DND-41 (cell line): ENCODE measurements at regions not wholly inside any gene's neighbourhood (a gene's known extent, or its start where the extent isn't known, plus 50 kb on each side); places are given as distances from the start of the nearest gene placed in this dataset.
"Not testable (repeated sequence)": the region's sequence is repeated elsewhere in the genome, so short reads cannot be mapped to it uniquely, and the experiment has no call there.

Source experiments
- ATAC-seq: fragments of 200-7000 bp; cut with Tn5 transposase; 3 replicates; pipeline ENCODE4 v1.9.1; 2021; ENCODE audit warnings: low read depth; ENCODE audit not compliant: insufficient read depth
- DNase-seq: peaks from one replicate; pipeline ENCODE4 v3.0.0-alpha.2; 2020
- H2AFZ ChIP-seq: 2 replicates; pipeline ENCODE4 v1.6.0; 2012; ENCODE audit warnings: low read depth, low read length
- H3K27ac ChIP-seq: 2 replicates; pipeline ENCODE4 v1.5.1; 2012; ENCODE audit warnings: low read length, inconsistent platforms
- H3K27me3 ChIP-seq: fragments of 200-600 bp; sonication (generic); 2 replicates; pipeline ENCODE4 v1.6.0; 2012; ENCODE audit warnings: low read length, mild to moderate bottlenecking, inconsistent platforms; ENCODE audit not compliant: insufficient read depth, poor library complexity
- H3K36me3 ChIP-seq: 2 replicates; pipeline ENCODE4 v1.5.1; 2012; ENCODE audit warnings: low read length, inconsistent platforms; ENCODE audit not compliant: insufficient read depth
- H3K4me1 ChIP-seq: 2 replicates; pipeline ENCODE4 v1.5.1; 2012; ENCODE audit warnings: mild to moderate bottlenecking, low read length; ENCODE audit not compliant: insufficient read depth
- H3K4me2 ChIP-seq: 2 replicates; pipeline ENCODE4 v1.6.0; 2012; ENCODE audit warnings: mild to moderate bottlenecking, moderate library complexity, low read length, inconsistent platforms; ENCODE audit not compliant: insufficient read depth
- H3K4me3 ChIP-seq, 2 experiments: fragments of 200-600 bp in 1 of 2; shearing (Covaris generic) in 1 of 2; 2 replicates each; pipeline ENCODE4 v1.5.1; 2012 to 2016; ENCODE audit warnings: inconsistent platforms in 2 of 2, low read length in 2 of 2, mild to moderate bottlenecking in 2 of 2, low read depth in 1 of 2, moderate library complexity in 1 of 2
- H3K79me2 ChIP-seq: 2 replicates; pipeline ENCODE4 v1.6.0; 2012; ENCODE audit warnings: low read length, inconsistent platforms; ENCODE audit not compliant: insufficient read depth
- H3K9ac ChIP-seq: 2 replicates; pipeline ENCODE4 v1.6.0; 2012; ENCODE audit warnings: low read depth, mild to moderate bottlenecking, inconsistent platforms, low read length, moderate library complexity
- H3K9me3 ChIP-seq: 2 replicates; pipeline ENCODE4 v1.5.1; 2012; ENCODE audit warnings: low read length, moderate library complexity, mild to moderate bottlenecking, inconsistent platforms; ENCODE audit not compliant: insufficient read depth, severe bottlenecking
- H4K20me1 ChIP-seq: 2 replicates; pipeline ENCODE4 v1.6.0; 2012; ENCODE audit warnings: low read length; ENCODE audit not compliant: insufficient read depth
- EZH2 ChIP-seq: IDR thresholded peaks from 3 replicates; pipeline ENCODE4 v1.6.1; 2012; ENCODE audit warnings: borderline replicate concordance, low read depth, mild to moderate bottlenecking, moderate library complexity, low read length, inconsistent platforms; ENCODE audit not compliant: severe bottlenecking
- TF ChIP-seq, protein P1 (sequence below): IDR thresholded peaks from 2 replicates; pipeline ENCODE4 v1.5.1; 2012; ENCODE audit warnings: borderline replicate concordance, low read length, moderate library complexity, mild to moderate bottlenecking; ENCODE audit not compliant: poor library complexity, severe bottlenecking; ENCODE audit errors: extremely low read depth

DNA sequence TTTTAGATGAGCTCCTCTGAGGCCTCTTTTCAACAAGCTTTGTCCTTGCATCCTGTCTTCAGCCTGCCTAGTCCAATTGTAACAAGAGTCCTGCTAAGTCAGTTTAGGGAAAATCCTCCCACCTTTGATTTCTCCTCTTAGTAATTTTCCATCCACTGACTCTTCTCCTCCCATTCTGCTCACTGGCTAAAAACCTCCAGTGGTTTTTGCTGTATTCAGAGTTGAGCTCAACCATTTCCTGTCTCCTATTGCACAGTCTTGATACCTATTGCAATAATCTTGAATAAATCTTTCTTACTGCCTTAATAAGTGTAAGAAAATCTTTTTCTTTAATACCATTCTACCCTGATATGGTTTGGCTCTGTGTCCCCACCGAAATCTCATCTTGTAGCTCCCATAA, 117.8 kb upstream of the ENPP6 start:
- H3K9me3 ChIP-seq = no peaks in the 10 kb centered on the region

DNA sequence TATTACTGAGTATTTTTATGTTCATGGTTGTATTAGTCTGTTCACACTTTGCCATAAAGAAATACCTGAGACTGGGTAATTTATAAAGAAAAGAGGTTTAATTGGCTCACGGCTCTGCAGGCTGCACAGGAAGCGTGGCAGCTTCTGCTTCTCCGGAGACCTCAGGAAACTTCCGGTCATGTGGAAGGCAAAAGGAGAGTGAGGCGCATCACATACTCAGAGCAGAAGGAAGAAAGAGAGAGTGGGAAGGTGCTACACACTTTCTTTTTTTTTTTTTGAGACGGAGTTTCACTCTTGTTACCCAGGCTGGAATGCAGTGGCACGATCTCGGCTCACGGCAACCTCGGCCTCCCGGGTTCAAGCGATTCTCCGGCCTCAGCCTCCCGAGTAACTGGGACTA, 115.8 kb upstream of the ENPP6 start:
- H4K20me1 ChIP-seq, DNase-seq, H3K4me2 ChIP-seq, H3K9me3 ChIP-seq, H3K27ac ChIP-seq, H3K4me1 ChIP-seq, ATAC-seq, H3K9ac ChIP-seq, H3K79me2 ChIP-seq, H3K4me3 ChIP-seq, H3K27me3 ChIP-seq, H2AFZ ChIP-seq, H3K36me3 ChIP-seq: not testable (repeated sequence)

More for the DNA sequence above, 117.8 kb upstream of the ENPP6 start:
- no peak overlapping the region for H2AFZ ChIP-seq
- H3K79me2 ChIP-seq = no peaks in the 10 kb centered on the region
- H3K4me2 ChIP-seq = no peak overlapping the region
- peak; percentile 65; the same call in 2 of the 3 replicates for ATAC-seq
- no peak for TF ChIP-seq EZH2
- H3K36me3 ChIP-seq = no peaks in the 10 kb centered on the region
- no peak overlapping the region for H3K9ac ChIP-seq
- no peaks in the 10 kb centered on the region for H4K20me1 ChIP-seq
- H3K4me3 ChIP-seq = no peak overlapping the region
- no peak for DNase-seq
- no peaks in the 10 kb centered on the region for H3K4me1 ChIP-seq
- no peak overlapping the region for H3K27ac ChIP-seq
- H3K27me3 ChIP-seq = no peaks in the 10 kb centered on the region

DNA sequence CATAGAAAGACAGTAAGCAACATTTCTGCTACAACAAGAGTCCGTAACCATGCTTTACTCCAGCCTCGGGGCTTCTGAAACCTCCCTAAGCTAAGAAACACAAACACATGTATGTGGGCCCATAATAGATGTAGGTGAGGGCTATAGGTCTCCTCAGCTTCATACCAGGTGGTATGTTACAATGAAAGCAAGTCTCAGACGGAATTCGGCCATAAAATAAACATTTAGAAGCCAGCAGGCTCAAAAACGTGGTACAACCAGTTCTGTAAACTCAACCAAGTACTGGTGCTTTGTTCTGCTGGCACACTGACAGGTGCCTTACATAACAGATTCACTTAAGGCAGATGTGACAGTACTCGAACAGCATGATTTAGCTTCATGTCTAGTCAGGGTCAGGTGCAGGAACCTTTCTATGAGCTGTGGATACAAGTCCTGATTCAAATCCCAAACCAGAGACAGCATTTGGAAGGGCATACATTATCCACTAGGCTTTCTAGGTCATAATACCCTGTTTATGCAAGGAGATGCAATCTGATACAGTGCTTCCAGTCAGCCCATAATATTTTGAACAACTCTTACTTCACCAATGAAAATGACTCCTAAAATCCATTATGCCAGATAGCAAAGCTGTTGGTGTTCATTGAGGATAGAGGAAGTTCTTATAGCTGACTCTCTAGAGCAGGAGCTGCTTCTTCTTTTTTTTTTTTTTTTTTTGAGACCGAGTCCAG, 113.8 kb upstream of the ENPP6 start:
- H3K27ac ChIP-seq = no peak overlapping the region
- no peaks in the 10 kb centered on the region for H3K9me3 ChIP-seq
- H3K4me3 ChIP-seq = no peak overlapping the region
- H3K4me1 ChIP-seq = no peaks in the 10 kb centered on the region
- no peak overlapping the region for H3K4me2 ChIP-seq
- H3K36me3 ChIP-seq = no peaks in the 10 kb centered on the region
- DNase-seq (no peak), ATAC-seq (no peak)
- H3K9ac ChIP-seq = no peak overlapping the region
- H3K79me2 ChIP-seq = no peaks in the 10 kb centered on the region
- H2AFZ ChIP-seq = no peak overlapping the region
- H4K20me1 ChIP-seq = no peaks in the 10 kb centered on the region
- H3K27me3 ChIP-seq = peaks cover 2% of the 10 kb centered on the region
- TF ChIP-seq EZH2 = no peak
- TF ChIP-seq, protein P1, sequence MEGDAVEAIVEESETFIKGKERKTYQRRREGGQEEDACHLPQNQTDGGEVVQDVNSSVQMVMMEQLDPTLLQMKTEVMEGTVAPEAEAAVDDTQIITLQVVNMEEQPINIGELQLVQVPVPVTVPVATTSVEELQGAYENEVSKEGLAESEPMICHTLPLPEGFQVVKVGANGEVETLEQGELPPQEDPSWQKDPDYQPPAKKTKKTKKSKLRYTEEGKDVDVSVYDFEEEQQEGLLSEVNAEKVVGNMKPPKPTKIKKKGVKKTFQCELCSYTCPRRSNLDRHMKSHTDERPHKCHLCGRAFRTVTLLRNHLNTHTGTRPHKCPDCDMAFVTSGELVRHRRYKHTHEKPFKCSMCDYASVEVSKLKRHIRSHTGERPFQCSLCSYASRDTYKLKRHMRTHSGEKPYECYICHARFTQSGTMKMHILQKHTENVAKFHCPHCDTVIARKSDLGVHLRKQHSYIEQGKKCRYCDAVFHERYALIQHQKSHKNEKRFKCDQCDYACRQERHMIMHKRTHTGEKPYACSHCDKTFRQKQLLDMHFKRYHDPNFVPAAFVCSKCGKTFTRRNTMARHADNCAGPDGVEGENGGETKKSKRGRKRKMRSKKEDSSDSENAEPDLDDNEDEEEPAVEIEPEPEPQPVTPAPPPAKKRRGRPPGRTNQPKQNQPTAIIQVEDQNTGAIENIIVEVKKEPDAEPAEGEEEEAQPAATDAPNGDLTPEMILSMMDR = no peak

DNA sequence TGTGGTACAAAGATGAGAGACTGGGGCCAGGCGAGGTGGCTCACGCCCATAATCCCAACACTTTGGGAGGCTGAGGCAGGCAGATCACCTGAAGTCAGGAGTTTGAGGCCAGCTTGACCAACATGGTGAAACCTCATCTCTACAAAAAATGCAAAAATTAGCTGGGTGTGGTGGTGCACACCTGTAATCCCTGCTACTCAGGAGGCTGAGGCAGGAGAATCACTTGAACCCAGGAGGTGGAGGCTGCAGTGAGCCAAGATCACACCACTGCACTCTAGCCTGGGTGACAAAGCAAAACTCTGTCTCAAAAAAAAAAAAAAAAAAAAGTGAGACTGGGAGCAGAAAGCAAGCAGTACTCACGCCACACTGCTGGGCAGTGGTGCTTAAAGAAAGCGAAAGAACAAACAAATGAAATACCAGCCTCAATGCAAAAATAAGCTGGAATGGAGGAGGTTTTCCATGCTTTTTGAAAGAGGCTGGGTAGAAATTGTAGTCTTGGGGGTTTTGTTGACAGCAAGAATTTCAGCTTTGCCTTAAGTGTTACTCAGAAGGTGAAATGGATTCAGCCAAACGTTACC, 112.9 kb upstream of the ENPP6 start:
- not testable (repeated sequence) for H3K9me3 ChIP-seq, H2AFZ ChIP-seq, H3K27ac ChIP-seq, H3K9ac ChIP-seq, H3K79me2 ChIP-seq, H3K27me3 ChIP-seq, H3K36me3 ChIP-seq, H3K4me1 ChIP-seq, H3K4me3 ChIP-seq, DNase-seq, H4K20me1 ChIP-seq, H3K4me2 ChIP-seq, ATAC-seq
